A673 (cell line): ENCODE measurements at regions not wholly inside any gene's neighbourhood (a gene's known extent, or its start where the extent isn't known, plus 50 kb on each side); places are given as distances from the start of the nearest gene placed in this dataset.

Experiments used
- EZH2 ChIP-seq: fragments of 200-600 bp; sonication (generic); IDR thresholded peaks from 2 replicates; pipeline ENCODE4 v1.6.1; 2017; ENCODE audit warnings: borderline replicate concordance, low read depth, mild to moderate bottlenecking, mixed read lengths, antibody characterized with exemption, low read length; ENCODE audit not compliant: poor library complexity, severe bottlenecking
- TF ChIP-seq, protein P1 (sequence below): fragments of 300-800, 200-600 bp; sonication (generic); conservative IDR thresholded peaks from 2 replicates; pipeline ENCODE4 v1.5.1; 2017; ENCODE audit warnings: low read depth, mild to moderate bottlenecking, antibody characterized with exemption, low read length, moderate library complexity, mixed read lengths

DNA sequence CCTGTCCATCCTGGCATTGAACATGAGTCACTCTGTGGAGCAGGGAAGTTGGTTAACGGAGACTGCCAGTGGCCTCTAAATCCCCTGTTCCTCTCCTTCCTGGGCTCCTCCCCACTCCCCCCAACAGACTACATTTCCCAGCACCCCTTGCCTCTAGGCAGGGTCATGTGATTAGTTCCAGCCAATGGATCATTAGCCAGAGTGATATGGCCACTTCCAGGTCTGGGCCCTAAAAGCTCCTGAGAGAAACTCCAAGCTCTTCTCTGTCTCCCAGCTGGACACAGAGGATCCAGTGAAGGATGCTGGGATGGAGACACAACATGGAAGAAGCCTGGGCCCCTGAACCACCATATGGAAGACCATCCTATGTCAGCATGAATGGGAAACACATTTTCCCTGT lies 54.4 kb upstream of the RFLNA start:
- TF ChIP-seq, protein P1, sequence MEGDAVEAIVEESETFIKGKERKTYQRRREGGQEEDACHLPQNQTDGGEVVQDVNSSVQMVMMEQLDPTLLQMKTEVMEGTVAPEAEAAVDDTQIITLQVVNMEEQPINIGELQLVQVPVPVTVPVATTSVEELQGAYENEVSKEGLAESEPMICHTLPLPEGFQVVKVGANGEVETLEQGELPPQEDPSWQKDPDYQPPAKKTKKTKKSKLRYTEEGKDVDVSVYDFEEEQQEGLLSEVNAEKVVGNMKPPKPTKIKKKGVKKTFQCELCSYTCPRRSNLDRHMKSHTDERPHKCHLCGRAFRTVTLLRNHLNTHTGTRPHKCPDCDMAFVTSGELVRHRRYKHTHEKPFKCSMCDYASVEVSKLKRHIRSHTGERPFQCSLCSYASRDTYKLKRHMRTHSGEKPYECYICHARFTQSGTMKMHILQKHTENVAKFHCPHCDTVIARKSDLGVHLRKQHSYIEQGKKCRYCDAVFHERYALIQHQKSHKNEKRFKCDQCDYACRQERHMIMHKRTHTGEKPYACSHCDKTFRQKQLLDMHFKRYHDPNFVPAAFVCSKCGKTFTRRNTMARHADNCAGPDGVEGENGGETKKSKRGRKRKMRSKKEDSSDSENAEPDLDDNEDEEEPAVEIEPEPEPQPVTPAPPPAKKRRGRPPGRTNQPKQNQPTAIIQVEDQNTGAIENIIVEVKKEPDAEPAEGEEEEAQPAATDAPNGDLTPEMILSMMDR, result no peak
- no peak for TF ChIP-seq EZH2
